Retinal pigment epithelial cell (primary cell): ENCODE measurements at regions not wholly inside any gene's neighbourhood (a gene's known extent, or its start where the extent isn't known, plus 50 kb on each side); places are given as distances from the start of the nearest gene placed in this dataset.

Experiments
- DNase-seq: peaks from one replicate; pipeline ENCODE4 v3.0.0-alpha.2; 2010; ENCODE audit warnings: low read depth
- H3K4me3 ChIP-seq: 2 replicates; pipeline ENCODE4 v1.5.1; 2011; ENCODE audit warnings: mild to moderate bottlenecking, low read length, control low read depth, moderate library complexity
- TF ChIP-seq, protein P1 (sequence below): conservative IDR thresholded peaks from 2 replicates; pipeline ENCODE4 v1.5.1; 2011; ENCODE audit warnings: low read depth, low read length, control low read depth, inconsistent platforms

DNA sequence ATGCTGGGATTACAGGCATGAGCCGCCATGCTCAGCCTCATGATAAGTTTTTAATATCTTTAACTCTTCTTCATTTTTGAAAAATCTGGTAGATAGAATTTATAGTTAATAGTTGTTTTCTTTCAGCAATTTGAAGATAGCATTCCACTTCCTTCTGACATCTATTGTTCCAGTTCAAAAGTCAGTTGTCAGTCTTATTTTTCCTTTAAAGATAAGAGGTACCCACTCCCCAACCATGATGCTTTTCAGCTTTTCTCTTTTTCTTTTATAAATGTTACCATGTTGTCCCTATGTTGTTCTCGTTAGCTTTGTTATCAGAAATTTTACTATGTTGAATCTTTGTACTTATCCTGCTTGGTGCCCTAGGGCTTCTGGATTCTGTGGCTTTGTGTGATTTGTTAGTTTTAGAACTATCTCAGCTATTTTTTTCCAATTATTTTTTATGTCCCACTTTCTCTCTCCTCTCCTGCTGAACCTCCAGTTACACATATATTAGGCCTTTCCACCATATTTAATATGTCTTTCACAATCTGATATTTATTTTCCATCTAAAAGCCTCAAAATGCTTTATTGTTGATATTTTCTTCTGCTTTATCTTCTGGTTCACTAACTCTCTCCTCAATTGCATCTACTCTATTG is 181.6 kb upstream of the FOXN3 start:
- no peak for DNase-seq
- TF ChIP-seq, protein P1, sequence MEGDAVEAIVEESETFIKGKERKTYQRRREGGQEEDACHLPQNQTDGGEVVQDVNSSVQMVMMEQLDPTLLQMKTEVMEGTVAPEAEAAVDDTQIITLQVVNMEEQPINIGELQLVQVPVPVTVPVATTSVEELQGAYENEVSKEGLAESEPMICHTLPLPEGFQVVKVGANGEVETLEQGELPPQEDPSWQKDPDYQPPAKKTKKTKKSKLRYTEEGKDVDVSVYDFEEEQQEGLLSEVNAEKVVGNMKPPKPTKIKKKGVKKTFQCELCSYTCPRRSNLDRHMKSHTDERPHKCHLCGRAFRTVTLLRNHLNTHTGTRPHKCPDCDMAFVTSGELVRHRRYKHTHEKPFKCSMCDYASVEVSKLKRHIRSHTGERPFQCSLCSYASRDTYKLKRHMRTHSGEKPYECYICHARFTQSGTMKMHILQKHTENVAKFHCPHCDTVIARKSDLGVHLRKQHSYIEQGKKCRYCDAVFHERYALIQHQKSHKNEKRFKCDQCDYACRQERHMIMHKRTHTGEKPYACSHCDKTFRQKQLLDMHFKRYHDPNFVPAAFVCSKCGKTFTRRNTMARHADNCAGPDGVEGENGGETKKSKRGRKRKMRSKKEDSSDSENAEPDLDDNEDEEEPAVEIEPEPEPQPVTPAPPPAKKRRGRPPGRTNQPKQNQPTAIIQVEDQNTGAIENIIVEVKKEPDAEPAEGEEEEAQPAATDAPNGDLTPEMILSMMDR, result no peak
- no peak overlapping the region for H3K4me3 ChIP-seq

DNA sequence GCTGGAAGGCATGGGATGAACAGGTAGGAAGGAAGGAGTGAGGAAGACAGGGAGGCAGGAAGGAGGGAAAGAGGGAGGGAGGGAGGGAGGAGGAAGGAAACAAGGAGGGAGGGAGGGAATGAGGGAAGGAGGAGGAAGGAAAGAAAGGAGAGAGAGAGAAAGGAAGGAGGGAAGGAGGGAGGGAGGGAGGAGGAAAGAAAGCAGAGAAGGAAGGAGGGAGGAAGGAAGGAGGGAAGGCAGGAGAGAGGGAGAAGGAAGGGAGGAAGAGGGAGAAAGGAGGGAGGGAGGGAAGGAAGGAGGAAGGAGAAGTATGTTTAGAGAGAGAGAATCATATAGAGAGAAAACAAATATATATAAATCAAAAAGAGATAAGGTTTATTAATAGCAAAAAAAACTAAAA is 175.9 kb upstream of the FOXN3 start:
- no peak for DNase-seq
- TF ChIP-seq, protein P1, result no peak

DNA sequence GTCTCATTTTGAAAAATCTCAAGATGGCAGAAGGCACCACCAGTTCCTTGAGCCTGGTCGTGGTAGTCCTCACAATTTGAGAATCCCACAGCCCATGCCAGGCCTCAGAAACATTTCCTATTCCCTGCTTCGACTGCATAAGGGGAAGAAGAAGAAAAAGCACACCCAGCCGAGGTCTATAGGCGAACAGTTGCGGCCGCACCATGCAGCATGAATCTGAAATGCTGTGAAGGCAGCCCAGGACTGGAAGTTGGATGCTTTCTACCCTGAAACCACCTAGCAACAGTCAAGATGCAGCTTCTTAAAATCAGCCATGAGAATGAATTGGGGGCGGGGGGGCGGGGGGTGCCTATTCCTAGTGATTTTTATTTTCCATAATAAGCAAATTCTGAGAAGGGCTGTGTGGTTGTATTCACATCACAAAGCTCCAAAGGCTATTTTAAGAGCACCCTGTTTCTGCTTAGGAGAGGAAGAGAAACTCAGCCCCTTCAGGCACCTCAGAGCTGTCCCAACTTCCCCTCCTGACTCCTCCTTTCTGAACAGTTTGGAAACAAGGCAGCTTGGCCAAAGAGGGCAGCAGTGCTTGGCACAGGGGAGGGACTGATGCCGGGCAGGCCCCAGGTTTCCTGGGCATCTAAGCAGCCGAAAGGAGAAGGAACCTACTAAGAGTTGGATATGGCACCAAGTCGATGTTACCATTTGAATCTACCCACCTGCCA is 172.5 kb upstream of the FOXN3 start:
- TF ChIP-seq, protein P1, result no peak
- H3K4me3 ChIP-seq, result no peak overlapping the region
- DNase-seq, result no peak

More for the DNA sequence above, 175.9 kb upstream of the FOXN3 start:
- H3K4me3 ChIP-seq, result no peak overlapping the region

DNA sequence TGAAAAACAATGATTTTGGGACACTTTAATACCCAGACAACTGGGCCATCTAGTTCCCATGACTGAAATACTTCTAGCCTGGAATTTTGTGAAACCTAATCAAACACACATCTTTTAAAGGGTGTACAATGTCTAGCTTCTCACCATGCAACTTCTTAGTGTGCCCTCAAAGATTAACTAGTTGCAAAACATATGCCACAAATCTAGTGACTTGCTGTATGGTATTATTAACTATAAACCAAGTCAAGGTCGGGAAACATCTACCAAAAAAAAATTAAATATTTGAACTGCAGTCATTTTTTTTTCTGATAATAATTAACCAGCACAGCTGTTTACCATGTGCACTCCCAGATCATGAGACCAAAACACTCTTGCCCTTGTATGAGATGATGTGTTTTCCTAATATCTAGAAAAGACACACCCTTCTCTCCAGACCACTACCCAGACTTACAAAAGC is 171.8 kb upstream of the FOXN3 start:
- TF ChIP-seq, protein P1, result no peak
- DNase-seq, result no peak
- H3K4me3 ChIP-seq, result no peak overlapping the region

DNA sequence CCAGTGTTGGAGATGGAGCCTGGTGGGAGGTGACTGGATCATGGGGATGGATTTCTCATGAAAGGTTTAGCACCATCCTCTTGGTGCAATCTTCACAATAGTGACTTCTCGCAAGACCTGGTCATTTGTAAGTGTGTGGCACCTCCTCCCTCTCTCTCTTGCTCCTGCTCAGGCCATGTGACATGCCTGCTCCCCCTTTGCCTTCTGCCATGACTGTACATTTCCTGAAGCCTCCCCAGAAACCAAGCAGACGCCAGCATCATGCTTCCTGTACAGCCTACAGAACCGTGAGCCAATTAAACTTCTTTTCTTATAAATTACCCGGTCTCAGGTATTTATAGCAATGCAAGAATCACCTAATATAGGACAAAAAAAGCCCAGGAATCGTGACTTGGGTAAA is 171.0 kb upstream of the FOXN3 start:
- TF ChIP-seq, protein P1, result no peak
- DNase-seq, result no peak
- H3K4me3 ChIP-seq, result no peak overlapping the region

DNA sequence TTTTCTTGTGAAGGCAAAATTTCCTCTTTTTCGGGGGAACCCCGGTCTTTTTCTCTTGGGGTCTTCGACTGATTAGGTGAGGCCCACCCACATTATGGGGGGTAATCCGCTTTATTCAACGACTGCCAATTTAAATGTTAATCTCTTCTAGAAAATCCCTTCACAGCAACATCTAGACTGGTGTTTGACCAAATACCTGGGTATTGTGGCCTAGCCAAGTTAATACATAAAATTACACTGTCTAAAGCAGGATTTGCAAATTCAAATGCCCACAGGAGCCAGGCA is 170.0 kb upstream of the FOXN3 start:
- no peak overlapping the region for H3K4me3 ChIP-seq
- DNase-seq, result no peak
- TF ChIP-seq, protein P1, result no peak
